GM12878 (cell line): ENCODE measurements at regions not wholly inside any gene's neighbourhood (a gene's known extent, or its start where the extent isn't known, plus 50 kb on each side); places are given as distances from the start of the nearest gene placed in this dataset.

Source experiments
- ATAC-seq: fragments of 200-7000 bp; cut with Tn5 transposase; 3 replicates; pipeline ENCODE4 v1.9.1; 2020; ENCODE audit warnings: mild to moderate bottlenecking, moderate library complexity
- BruUV-seq: library from RNA; stranded (reverse); fragments of 400-500 nt; replicated peaks from 2 replicates; lab custom pipeline; 2021; lab: Mats Ljungman, UMichigan
- CTCF ChIA-PET: fragments of 300-600 bp; sonication (Branson Sonifier 250); formaldehyde crosslinking; extraction: SDS; loops from one replicate; lab custom pipeline; 2021; ENCODE audit warnings: inconsistent platforms; lab: Yijun Ruan, JAX
- POLR2A ChIA-PET: fragments of 350-600 bp; formaldehyde crosslinking; extraction: SDS; loops from one replicate; lab custom pipeline; 2021; ENCODE audit warnings: inconsistent platforms; lab: Charles Lee
- RAD21 ChIA-PET: fragments of 300-600 bp; sonication (Branson Sonifier 250); formaldehyde crosslinking; loops from one replicate; lab custom pipeline; 2023; ENCODE audit warnings: antibody characterized with exemption; ENCODE audit not compliant: unreplicated experiment; lab: Charles Lee
- SMC1A ChIA-PET: fragments of 300-600 bp; sonication (Branson Sonifier 250); formaldehyde crosslinking; loops from one replicate; lab custom pipeline; 2023; ENCODE audit not compliant: unreplicated experiment, uncharacterized antibody; lab: Charles Lee
- DNase-seq: peaks from one replicate; pipeline ENCODE4 v3.0.0-alpha.2; 2011; ENCODE audit warnings: low read depth, low spot score
- FAIRE-seq: peaks from 3 replicates; lab custom pipeline; 2011; peaks lifted over from hg19 to GRCh38; lab: Jason Lieb, UNC
- H2AFZ ChIP-seq: 2 replicates; pipeline ENCODE4 v1.6.0; 2011; ENCODE audit warnings: low read depth, low read length, control low read depth; ENCODE audit not compliant: control insufficient read depth
- H3K27ac ChIP-seq: 2 replicates; pipeline ENCODE4 v1.5.1; 2011; ENCODE audit warnings: control low read depth; ENCODE audit not compliant: control insufficient read depth, insufficient read depth
- H3K27me3 ChIP-seq, 2 experiments: replicated peaks in 1 of 2; 2 replicates each; pipeline versions ENCODE4 v1.6.0 to v1.6.1; 2011; ENCODE audit warnings: low read length in 1 of 2; ENCODE audit not compliant: control insufficient read depth in 2 of 2, insufficient read depth in 2 of 2
- H3K36me3 ChIP-seq, 2 experiments: 2 replicates each; pipeline ENCODE4 v1.5.1; 2011; ENCODE audit warnings: low read length in 1 of 2; ENCODE audit not compliant: control insufficient read depth in 2 of 2, insufficient read depth in 2 of 2
- H3K4me1 ChIP-seq: 2 replicates; pipeline ENCODE4 v1.6.1; 2011; ENCODE audit warnings: mild to moderate bottlenecking, low read length, moderate library complexity, mixed read lengths; ENCODE audit not compliant: control insufficient read depth, insufficient read depth
- H3K4me2 ChIP-seq: 2 replicates; pipeline ENCODE4 v1.6.0; 2011; ENCODE audit warnings: control low read depth; ENCODE audit not compliant: control insufficient read depth, insufficient read depth
- H3K4me3 ChIP-seq: fragments of 200-600 bp; sonication (generic); 2 replicates; pipeline ENCODE4 v1.5.1; 2016
- H3K79me2 ChIP-seq: 2 replicates; pipeline ENCODE4 v1.6.0; 2011; ENCODE audit warnings: low read length; ENCODE audit not compliant: control insufficient read depth, insufficient read depth
- H3K9ac ChIP-seq: 2 replicates; pipeline ENCODE4 v1.8.0; 2011; ENCODE audit warnings: low read length, control low read depth, mixed read lengths; ENCODE audit not compliant: control insufficient read depth, insufficient read depth
- H3K9me3 ChIP-seq: replicated peaks from 3 replicates; pipeline ENCODE4 v1.5.1; 2011; ENCODE audit warnings: mild to moderate bottlenecking, low read length; ENCODE audit not compliant: control insufficient read depth, insufficient read depth
- H4K20me1 ChIP-seq: 2 replicates; pipeline ENCODE4 v1.6.0; 2011; ENCODE audit not compliant: control insufficient read depth, insufficient read depth
- CBX3 ChIP-seq: fragments of 200-600 bp; sonication (generic); IDR thresholded peaks from 2 replicates; pipeline ENCODE4 v1.6.1; 2016; ENCODE audit warnings: low read depth, borderline replicate concordance
- CTCF ChIP-seq, 3 experiments: IDR thresholded peaks in 2 of 3; conservative IDR thresholded peaks in 1 of 3; 2 replicates each; pipeline ENCODE4 v1.5.1; 2011; ENCODE audit warnings: low read depth in 3 of 3, low read length in 3 of 3, mild to moderate bottlenecking in 3 of 3, control low read depth in 2 of 3, moderate library complexity in 2 of 3, inconsistent platforms in 1 of 3, mixed read lengths in 1 of 3; ENCODE audit not compliant: control insufficient read depth in 2 of 3, insufficient read depth in 1 of 3; ENCODE audit errors: extremely low read depth in 1 of 3
- EED ChIP-seq: sonication (generic); IDR thresholded peaks from 2 replicates; pipeline ENCODE4 v1.6.1; 2016; ENCODE audit warnings: antibody characterized with exemption, low read depth
- FOXK2 ChIP-seq: fragments of 450-650 bp; IDR thresholded peaks from 2 replicates; pipeline ENCODE4 v1.6.1; 2017; ENCODE audit warnings: mild to moderate bottlenecking, moderate library complexity
- LARP7 ChIP-seq: fragments of 450-650 bp; IDR thresholded peaks from 2 replicates; pipeline ENCODE4 v1.6.1; 2017; ENCODE audit warnings: mild to moderate bottlenecking
- RELB ChIP-seq: fragments of 450-650 bp; IDR thresholded peaks from 2 replicates; pipeline ENCODE4 v1.6.1; 2017; ENCODE audit warnings: low read depth, mild to moderate bottlenecking, moderate library complexity
- WGBS: methylation state at CpG from one replicate; pipeline ENCODE4 v1.1.6; 2016; ENCODE audit warnings: low lambda C conversion rate; ENCODE audit not compliant: insufficient replicate concordance, insufficient coverage; ENCODE audit errors: missing lambda C conversion rate; 5-methylcytosine and 5-hydroxymethylcytosine counted together
- in situ Hi-C: fragments of 300-500 bp; cut with MboI; formaldehyde crosslinking; loops from 9 replicates; pipeline ENCODE4 v1.14.3; 2018; ENCODE audit warnings: mixed read lengths
- intact Hi-C: fragments of 100-400 bp; cut with micrococcal nuclease; formaldehyde crosslinking; loops from one replicate; pipeline ENCODE4 v1.14.2; 2022; ENCODE audit not compliant: unreplicated experiment
- TF ChIP-seq, protein P1 (sequence below): fragments of 450-650 bp; IDR thresholded peaks from 2 replicates; pipeline ENCODE4 v1.6.1; 2017; ENCODE audit warnings: mild to moderate bottlenecking

GRCh38 chr11:46215208-46215931 is 62.1 kb upstream of the CREB3L1 start:
- BruUV-seq, result no TSS peak
- Histone ChIP-seq H3K9ac (no peak overlapping the region), H3K4me3 (no peak overlapping the region; the same call in 1 of the 2 replicates), H3K36me3 (no peaks in the 10 kb centered on the region), H3K4me2 (no peak overlapping the region), H3K27me3 (no peaks in the 10 kb centered on the region; a peak in 1 of 4 replicates), H4K20me1 (no peaks in the 10 kb centered on the region), H2AFZ (no peak overlapping the region), H3K27ac (no peak overlapping the region), H3K9me3 (no peaks in the 10 kb centered on the region), H3K79me2 (no peaks in the 10 kb centered on the region), H3K4me1 (peaks cover 6% of the 10 kb centered on the region)
- WGBS, result 63% methylated on average over 10 of the region's 10 CpGs
- in situ Hi-C loops (no loop called here), intact Hi-C loops (no loop called here)
- RAD21 ChIA-PET, result interaction anchor here (0.7 to 0.8 kb wide), 2 partner anchors 94 to 127 kb away, joined by 3 read pairs; no protein-coding TSS in a partner anchor
- TF ChIP-seq, protein P1, sequence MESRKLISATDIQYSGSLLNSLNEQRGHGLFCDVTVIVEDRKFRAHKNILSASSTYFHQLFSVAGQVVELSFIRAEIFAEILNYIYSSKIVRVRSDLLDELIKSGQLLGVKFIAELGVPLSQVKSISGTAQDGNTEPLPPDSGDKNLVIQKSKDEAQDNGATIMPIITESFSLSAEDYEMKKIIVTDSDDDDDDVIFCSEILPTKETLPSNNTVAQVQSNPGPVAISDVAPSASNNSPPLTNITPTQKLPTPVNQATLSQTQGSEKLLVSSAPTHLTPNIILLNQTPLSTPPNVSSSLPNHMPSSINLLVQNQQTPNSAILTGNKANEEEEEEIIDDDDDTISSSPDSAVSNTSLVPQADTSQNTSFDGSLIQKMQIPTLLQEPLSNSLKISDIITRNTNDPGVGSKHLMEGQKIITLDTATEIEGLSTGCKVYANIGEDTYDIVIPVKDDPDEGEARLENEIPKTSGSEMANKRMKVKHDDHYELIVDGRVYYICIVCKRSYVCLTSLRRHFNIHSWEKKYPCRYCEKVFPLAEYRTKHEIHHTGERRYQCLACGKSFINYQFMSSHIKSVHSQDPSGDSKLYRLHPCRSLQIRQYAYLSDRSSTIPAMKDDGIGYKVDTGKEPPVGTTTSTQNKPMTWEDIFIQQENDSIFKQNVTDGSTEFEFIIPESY, result no peak
- DNase-seq, result no peak
- no peak for FAIRE-seq
- ATAC-seq, result no peak; the same call in 2 of the 3 replicates
- CTCF ChIA-PET, result interaction anchor here (0.6 to 1.3 kb wide), 3 partner anchors 28 to 93 kb away, joined by 3 to 4 read pairs (median 3); no protein-coding TSS in a partner anchor
- SMC1A ChIA-PET, result interaction anchor here (0.6 to 1.6 kb wide), 3 partner anchors 7 to 232 kb away, joined by 3 read pairs; no protein-coding TSS in a partner anchor
- POLR2A ChIA-PET, result no interaction called here

GRCh38 chr11:46212720-46213119 is 64.7 kb upstream of the CREB3L1 start:
- Histone ChIP-seq H2AFZ (no peak overlapping the region), H3K4me2 (no peak overlapping the region), H3K36me3 (no peaks in the 10 kb centered on the region), H3K4me3 (no peak overlapping the region), H3K9ac (no peak overlapping the region), H3K27me3 (no peaks in the 10 kb centered on the region; a peak in 1 of 4 replicates), H3K4me1 (peaks cover 11% of the 10 kb centered on the region), H4K20me1 (no peaks in the 10 kb centered on the region), H3K9me3 (no peaks in the 10 kb centered on the region; the same call in 2 of the 3 replicates), H3K27ac (no peak overlapping the region), H3K79me2 (no peaks in the 10 kb centered on the region)
- intact Hi-C loops (no loop called here), in situ Hi-C loops (no loop called here)
- RAD21 ChIA-PET, result interaction anchor here (0.6 kb wide), 1 partner anchor 27 kb away, joined by 3 read pairs; no protein-coding TSS in a partner anchor
- no peak for DNase-seq
- 35% methylated on average over 3 of the region's 3 CpGs for WGBS
- no TSS peak for BruUV-seq
- SMC1A ChIA-PET, result no interaction called here
- ATAC-seq, result no peak
- CTCF ChIA-PET, result interaction anchor here (0.7 kb wide), 1 partner anchor 646 kb away, joined by 3 read pairs; no protein-coding TSS in a partner anchor
- POLR2A ChIA-PET, result no interaction called here
- FAIRE-seq, result no peak
- TF ChIP-seq FOXK2 (no peak), LARP7 (no peak), RELB (no peak), CBX3 (no peak), EED (no peak), CTCF (IDR thresholded peaks at IDR 0.05 in 2 of 3, conservative IDR thresholded peaks at IDR 0.05 in 1 of 3; ENCODE audit: control insufficient read depth in 2 of 3, extremely low read depth in 1 of 3, insufficient read depth in 1 of 3, low read depth in 3 of 3, low read length in 3 of 3) (no peak)
- TF ChIP-seq, protein P1, result no peak
